DOHH2 (cell line): ENCODE measurements at regions not wholly inside any gene's neighbourhood (a gene's known extent, or its start where the extent isn't known, plus 50 kb on each side); places are given as distances from the start of the nearest gene placed in this dataset.

Source experiments
- EZH2phosphoT487 ChIP-seq: fragments of 200-600 bp; sonication (generic); IDR thresholded peaks from 2 replicates; pipeline ENCODE4 v1.6.1; 2017; ENCODE audit warnings: borderline replicate concordance, mild to moderate bottlenecking, antibody characterized with exemption, low read length, moderate library complexity, mixed read lengths
- TF ChIP-seq, protein P1 (sequence below): fragments of 200-600 bp; sonication (generic); IDR thresholded peaks from one replicate; pipeline ENCODE4 v1.5.1; 2014; ENCODE audit warnings: antibody characterized with exemption, mild to moderate bottlenecking, low read depth, low read length; ENCODE audit not compliant: poor library complexity, severe bottlenecking

DNA sequence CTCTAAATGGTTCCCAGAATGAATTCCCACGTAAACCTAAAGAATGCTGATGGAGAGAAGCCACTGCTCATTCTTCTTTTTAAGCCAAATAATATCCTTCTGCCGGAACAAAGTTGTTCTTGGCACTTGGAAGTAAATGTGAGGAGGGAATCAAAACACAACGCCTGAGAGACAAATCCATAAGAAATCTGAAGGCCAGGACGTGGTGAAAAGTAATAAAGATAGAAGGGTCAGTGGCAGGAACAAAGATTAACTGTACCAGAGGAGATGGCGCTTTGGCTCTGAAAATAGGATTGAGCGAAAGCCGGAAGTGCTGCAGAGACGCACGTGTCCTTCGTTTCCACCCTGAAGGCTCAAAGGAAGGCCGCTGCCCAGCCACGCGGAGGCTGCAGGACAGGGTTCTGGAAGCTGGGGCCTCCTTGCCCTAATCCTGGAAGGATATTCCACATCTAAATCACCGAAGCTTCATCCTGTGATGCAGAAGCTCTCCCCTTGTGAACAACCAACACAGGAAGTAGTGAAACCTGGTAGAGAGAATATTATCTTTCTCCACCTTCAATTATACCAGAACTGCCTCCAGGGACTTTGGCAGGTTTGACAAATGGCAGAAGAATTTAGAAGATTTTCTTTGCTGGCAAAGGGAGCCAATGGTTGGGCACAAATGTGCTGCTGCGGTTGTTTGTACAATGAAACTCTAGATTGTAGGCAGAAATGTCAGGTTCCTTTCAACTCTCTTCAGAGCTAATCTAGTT lies 214.6 kb upstream of the SERP2 start:
- TF ChIP-seq, protein P1, sequence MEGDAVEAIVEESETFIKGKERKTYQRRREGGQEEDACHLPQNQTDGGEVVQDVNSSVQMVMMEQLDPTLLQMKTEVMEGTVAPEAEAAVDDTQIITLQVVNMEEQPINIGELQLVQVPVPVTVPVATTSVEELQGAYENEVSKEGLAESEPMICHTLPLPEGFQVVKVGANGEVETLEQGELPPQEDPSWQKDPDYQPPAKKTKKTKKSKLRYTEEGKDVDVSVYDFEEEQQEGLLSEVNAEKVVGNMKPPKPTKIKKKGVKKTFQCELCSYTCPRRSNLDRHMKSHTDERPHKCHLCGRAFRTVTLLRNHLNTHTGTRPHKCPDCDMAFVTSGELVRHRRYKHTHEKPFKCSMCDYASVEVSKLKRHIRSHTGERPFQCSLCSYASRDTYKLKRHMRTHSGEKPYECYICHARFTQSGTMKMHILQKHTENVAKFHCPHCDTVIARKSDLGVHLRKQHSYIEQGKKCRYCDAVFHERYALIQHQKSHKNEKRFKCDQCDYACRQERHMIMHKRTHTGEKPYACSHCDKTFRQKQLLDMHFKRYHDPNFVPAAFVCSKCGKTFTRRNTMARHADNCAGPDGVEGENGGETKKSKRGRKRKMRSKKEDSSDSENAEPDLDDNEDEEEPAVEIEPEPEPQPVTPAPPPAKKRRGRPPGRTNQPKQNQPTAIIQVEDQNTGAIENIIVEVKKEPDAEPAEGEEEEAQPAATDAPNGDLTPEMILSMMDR, result no peak
- TF ChIP-seq EZH2phosphoT487, result no peak
